ENCODE measurements at regions not wholly inside any gene's neighbourhood (a gene's known extent, or its start where the extent isn't known, plus 50 kb on each side); places are given as distances from the start of the nearest gene placed in this dataset.

DNA sequence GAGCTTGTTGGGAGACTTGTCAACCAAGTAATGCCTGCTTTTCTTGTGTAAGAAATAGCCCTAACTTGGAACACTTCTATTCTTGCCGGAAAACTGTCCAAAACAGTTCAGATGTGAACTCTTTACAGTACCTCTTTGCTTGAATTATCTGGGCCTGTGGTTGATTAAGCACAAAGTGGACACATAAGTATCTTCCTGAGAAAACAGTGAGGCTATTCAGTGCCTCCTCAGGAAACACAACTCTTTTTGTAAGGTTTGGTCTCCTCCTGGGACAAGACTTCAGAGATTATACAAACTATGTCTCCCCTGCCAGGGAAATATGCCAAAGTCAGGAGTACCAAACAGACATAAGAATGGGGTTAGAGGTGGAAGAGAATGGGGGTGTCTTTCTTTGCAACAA lies 127.7 kb downstream of the LACC1 start:
- TF ChIP-seq CTCF (IDR thresholded peaks at IDR 0.05; ENCODE audit: insufficient read depth, low read length, missing control alignments): no peak
- no peak for DNase-seq (ENCODE audit: low read depth, low spot score)
- CTCF ChIA-PET: no interaction called here
- POLR2A ChIA-PET: no interaction called here
- no peak overlapping the region for H3K4me3 ChIP-seq (ENCODE audit: low read depth, low read length)

DNA sequence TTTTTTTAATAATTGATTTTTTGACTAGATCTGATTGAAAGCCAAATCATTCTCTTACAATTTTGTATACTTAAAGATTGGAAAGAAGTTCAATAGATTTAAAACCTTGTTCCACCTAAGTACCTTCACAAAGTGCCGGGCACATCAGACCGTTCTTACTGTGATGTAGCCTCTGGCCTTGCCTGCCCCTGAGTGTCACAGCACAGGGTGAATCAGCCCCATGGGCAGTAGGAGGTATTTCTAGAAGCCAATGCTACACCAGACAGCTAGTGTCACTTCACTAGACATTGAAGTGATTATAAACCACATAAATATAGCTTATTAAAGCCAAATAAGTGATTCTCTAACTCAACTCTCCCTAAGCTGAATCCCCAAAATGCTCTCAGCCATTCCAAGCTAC lies 131.3 kb downstream of the LACC1 start:
- ChIA-PET CTCF (no interaction called here), POLR2A (no interaction called here)
- no peak for TF ChIP-seq CTCF (IDR thresholded peaks at IDR 0.05; ENCODE audit: insufficient read depth, low read length, missing control alignments)
- DNase-seq (ENCODE audit: low read depth, low spot score): no peak
- no peak overlapping the region for H3K4me3 ChIP-seq (ENCODE audit: low read depth, low read length)

DNA sequence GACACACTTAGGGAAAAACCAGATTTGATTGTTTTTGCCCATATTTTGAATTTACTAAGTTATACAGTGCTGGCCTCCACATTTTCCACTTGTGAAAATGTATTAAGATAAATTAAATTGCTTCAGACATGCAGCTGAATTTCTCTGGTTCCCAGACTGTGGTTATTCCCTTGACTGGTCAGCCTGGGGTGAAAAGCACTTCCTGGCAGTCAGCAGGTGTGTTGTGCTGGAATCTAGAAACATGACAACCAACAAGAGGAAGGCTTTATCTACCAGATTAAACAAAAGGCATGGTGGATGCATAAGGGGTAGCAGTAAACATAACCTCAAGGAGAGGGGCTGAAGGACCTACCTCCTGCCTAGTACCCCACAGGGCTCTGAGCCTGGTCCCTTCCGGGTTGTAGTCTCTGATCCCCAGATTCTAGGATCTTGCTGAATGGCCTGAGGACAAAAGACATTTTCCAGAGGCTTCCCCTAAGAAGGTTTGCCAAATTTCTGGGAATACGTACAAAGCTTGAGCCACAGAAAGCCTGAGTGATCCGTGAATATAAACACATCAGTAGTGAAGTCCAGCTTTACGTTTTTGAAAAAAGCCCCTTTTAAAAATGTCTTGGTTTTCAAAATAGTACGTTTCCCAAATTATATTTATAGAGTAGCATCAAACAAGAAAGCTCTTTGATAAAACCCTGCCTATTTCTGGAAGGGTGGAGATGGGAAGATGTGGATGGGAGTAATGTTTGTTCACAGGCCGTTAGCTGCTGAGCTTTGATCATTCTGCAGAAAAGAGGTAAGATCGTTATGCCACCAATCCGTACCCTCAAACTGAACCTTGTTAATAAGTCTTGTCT lies 133.4 kb downstream of the LACC1 start:
- TF ChIP-seq CTCF (IDR thresholded peaks at IDR 0.05; ENCODE audit: insufficient read depth, low read length, missing control alignments): no peak
- POLR2A ChIA-PET: no interaction called here
- DNase-seq (ENCODE audit: low read depth, low spot score): no peak
- CTCF ChIA-PET: interaction anchor here (1.2 to 2.1 kb wide), 3 partner anchors 38 to 425 kb away, joined by 3 to 6 read pairs (median 4); no protein-coding TSS in a partner anchor
- H3K4me3 ChIP-seq (ENCODE audit: low read depth, low read length): no peak overlapping the region

DNA sequence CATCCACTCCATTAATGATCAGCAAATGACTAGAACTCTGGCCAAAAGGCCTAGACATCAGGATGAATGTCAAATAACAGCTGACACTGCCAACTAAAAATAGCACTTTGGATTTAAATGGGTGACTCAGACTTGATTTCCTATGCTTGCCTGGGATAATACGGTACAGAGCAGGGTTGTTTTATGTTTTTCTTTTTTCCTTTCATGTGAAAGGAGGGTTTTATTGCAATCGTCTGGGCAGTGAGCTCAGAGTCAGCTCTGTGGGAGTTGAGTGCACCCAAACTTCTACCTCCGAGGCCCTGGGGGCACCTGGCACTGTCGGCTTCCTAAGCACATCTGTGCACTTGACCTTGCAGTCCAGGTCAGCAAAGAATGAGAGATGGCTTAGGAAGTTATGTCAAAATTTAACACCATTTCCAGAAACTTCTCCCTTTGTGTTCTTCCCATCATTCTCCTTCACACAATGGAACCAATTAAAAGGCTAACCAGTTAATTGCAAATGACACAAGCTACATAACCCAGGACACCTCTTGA lies 134.1 kb downstream of the LACC1 start:
- peak; percentile 23 for DNase-seq (ENCODE audit: low read depth, low spot score)
- H3K4me3 ChIP-seq (ENCODE audit: low read depth, low read length): no peak overlapping the region
- POLR2A ChIA-PET: no interaction called here
- TF ChIP-seq CTCF (IDR thresholded peaks at IDR 0.05; ENCODE audit: insufficient read depth, low read length, missing control alignments): no peak
- CTCF ChIA-PET: interaction anchor here (1.2 to 2.1 kb wide), 3 partner anchors 38 to 424 kb away, joined by 3 to 6 read pairs (median 4); no protein-coding TSS in a partner anchor

DNA sequence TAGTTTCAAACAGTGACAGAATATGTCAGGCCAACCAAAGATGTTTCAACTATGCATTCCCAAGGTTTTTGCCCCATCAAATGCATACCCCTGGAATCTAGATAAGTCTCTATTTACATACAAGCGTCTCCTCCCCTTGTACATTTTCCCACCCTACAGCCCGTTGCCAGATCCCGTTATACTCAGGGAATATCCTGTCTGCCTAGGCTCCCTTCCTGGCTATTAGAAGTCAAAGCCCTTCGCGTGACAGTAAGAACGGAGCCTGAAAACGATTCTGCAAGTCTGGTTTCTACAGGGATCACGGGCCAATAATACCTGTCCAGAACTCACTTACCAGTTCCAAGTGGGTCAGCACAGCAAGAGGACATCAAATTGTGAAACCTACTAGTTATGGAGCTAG lies 134.8 kb downstream of the LACC1 start:
- ChIA-PET POLR2A (no interaction called here), CTCF (no interaction called here)
- no peak for TF ChIP-seq CTCF (IDR thresholded peaks at IDR 0.05; ENCODE audit: insufficient read depth, low read length, missing control alignments)
- no peak for DNase-seq (ENCODE audit: low read depth, low spot score)
- H3K4me3 ChIP-seq (ENCODE audit: low read depth, low read length): no peak overlapping the region

DNA sequence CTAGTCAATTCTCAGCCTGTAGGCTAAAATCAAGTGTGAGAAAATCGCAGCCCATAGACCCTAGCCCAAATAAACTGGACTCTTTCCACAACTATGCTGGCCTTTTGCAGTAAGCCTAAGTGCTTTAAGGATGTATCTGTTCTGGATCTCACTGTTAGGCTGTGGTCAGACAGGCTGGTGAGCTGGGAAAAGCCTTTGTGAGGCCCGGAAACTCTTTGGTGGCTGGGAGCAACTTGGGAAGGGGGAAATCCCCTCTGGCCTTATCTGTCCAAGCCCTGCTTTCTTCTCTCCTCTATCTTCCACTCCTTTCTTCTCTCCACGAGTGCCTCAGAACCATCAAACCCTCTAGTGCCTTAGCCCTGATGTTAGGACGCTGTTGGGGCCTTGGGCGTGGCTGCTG lies 135.4 kb downstream of the LACC1 start:
- ChIA-PET CTCF (no interaction called here), POLR2A (no interaction called here)
- no peak for TF ChIP-seq CTCF (IDR thresholded peaks at IDR 0.05; ENCODE audit: insufficient read depth, low read length, missing control alignments)
- H3K4me3 ChIP-seq (ENCODE audit: low read depth, low read length): no peak overlapping the region
- no peak for DNase-seq (ENCODE audit: low read depth, low spot score)

All from AG04449 (cell line).